B cell (primary cell): ENCODE measurements at regions not wholly inside any gene's neighbourhood (a gene's known extent, or its start where the extent isn't known, plus 50 kb on each side); places are given as distances from the start of the nearest gene placed in this dataset.

ENCODE experiments used
- ATAC-seq: fragments of 200-7000 bp; cut with Tn5 transposase; one replicate; pipeline ENCODE4 v1.10.0; 2021; ENCODE audit warnings: low read depth, mild to moderate bottlenecking, moderate number of reproducible peaks, moderate library complexity
- CTCF ChIA-PET: fragments of 350-600 bp; sonication (Branson Sonifier 250); formaldehyde crosslinking; loops from one replicate; lab custom pipeline; 2021; ENCODE audit warnings: antibody characterized with exemption, inconsistent platforms; lab: Charles Lee
- POLR2A ChIA-PET: fragments of 350-600 bp; sonication (Branson Sonifier 250); formaldehyde crosslinking; loops from one replicate; lab custom pipeline; 2021; ENCODE audit warnings: antibody characterized with exemption; lab: Charles Lee
- DNase-seq: peaks from one replicate; pipeline ENCODE4 v3.0.0; 2013
- H2AFZ ChIP-seq: 2 replicates; pipeline ENCODE4 v1.6.1; 2012; ENCODE audit warnings: mild to moderate bottlenecking, low read depth, low read length; ENCODE audit not compliant: insufficient read depth, poor library complexity, severe bottlenecking
- H3K27ac ChIP-seq, 2 donors: 1 replicate in 1 of 2; 2 replicates in 1 of 2; pipeline ENCODE4 v1.5.1; 2012 to 2013; ENCODE audit warnings: low read length in 2 of 2, mild to moderate bottlenecking in 2 of 2, moderate library complexity in 1 of 2
- H3K27me3 ChIP-seq, 4 experiments: fragments of 200-600 bp in 1 of 4; sonication (generic) in 1 of 4; replicated peaks in 1 of 4; 1 replicate in 2 of 4; 2 replicates in 2 of 4; pipeline versions ENCODE4 v1.6.1 to v1.7.0; 2013 to 2016; ENCODE audit warnings: low read length in 3 of 4, mild to moderate bottlenecking in 2 of 4, mixed read lengths in 1 of 4, moderate library complexity in 1 of 4; ENCODE audit not compliant: insufficient read depth in 4 of 4, control insufficient read depth in 3 of 4; ENCODE audit errors: control extremely low read depth in 1 of 4
- H3K36me3 ChIP-seq, 2 experiments: replicated peaks in 1 of 2; 1 replicate in 1 of 2; 2 replicates in 1 of 2; pipeline versions ENCODE4 v1.6.1 to v1.7.1; 2013; ENCODE audit warnings: low read length in 1 of 2; ENCODE audit not compliant: insufficient read depth in 2 of 2, control insufficient read depth in 1 of 2; ENCODE audit errors: control extremely low read depth in 1 of 2, extremely low read depth in 1 of 2
- H3K4me1 ChIP-seq, 2 donors: fragments of 200-600 bp in 1 of 2; sonication (generic) in 1 of 2; 1 replicate in 1 of 2; 2 replicates in 1 of 2; pipeline versions ENCODE4 v1.5.1 to v1.6.1; 2013 to 2017; ENCODE audit warnings: low read length in 2 of 2; ENCODE audit not compliant: control insufficient read depth in 2 of 2, insufficient read depth in 2 of 2
- H3K4me2 ChIP-seq: replicated peaks from 2 replicates; pipeline ENCODE3; 2012; ENCODE audit warnings: mild to moderate bottlenecking, low read depth, low read length; ENCODE audit not compliant: poor library complexity, severe bottlenecking
- H3K4me3 ChIP-seq, 5 experiments: fragments of 200-600 bp in 1 of 5; sonication (generic) in 1 of 5; 1 replicate in 3 of 5; 2 replicates in 2 of 5; pipeline versions ENCODE4 v1.5.1 to v1.7.0; 2011 to 2016; ENCODE audit warnings: low read length in 4 of 5, mild to moderate bottlenecking in 4 of 5, low read depth in 2 of 5, control low read depth in 1 of 5, moderate library complexity in 1 of 5; ENCODE audit not compliant: insufficient read depth in 1 of 5; ENCODE audit errors: control extremely low read depth in 1 of 5, extremely low read depth in 1 of 5
- H3K79me2 ChIP-seq: fragments of 200-600 bp; sonication (generic); one replicate; pipeline ENCODE4 v1.6.0; 2016; ENCODE audit warnings: low read length; ENCODE audit not compliant: control insufficient read depth, insufficient read depth
- H3K9ac ChIP-seq: fragments of 200-600 bp; sonication (generic); 2 replicates; pipeline ENCODE4 v1.6.1; 2017; ENCODE audit warnings: mild to moderate bottlenecking, low read length, moderate library complexity
- H3K9me3 ChIP-seq, 3 donors: one replicate each; pipeline versions ENCODE4 v1.6.1 to v1.7.1; 2013; ENCODE audit warnings: low read length in 2 of 3; ENCODE audit not compliant: control insufficient read depth in 2 of 3, insufficient read depth in 1 of 3; ENCODE audit errors: control extremely low read depth in 1 of 3
- H4K20me1 ChIP-seq: 2 replicates; pipeline ENCODE4 v1.6.0; 2012; ENCODE audit warnings: mild to moderate bottlenecking, low read length; ENCODE audit not compliant: insufficient read depth, control insufficient read depth, poor library complexity, severe bottlenecking
- H3K27ac Mint-ChIP-seq: one replicate; pipeline ENCODE4 v1.8.0; 2021; ENCODE audit warnings: mixed read lengths
- H3K27me3 Mint-ChIP-seq: one replicate; pipeline ENCODE4 v1.8.0; 2021; ENCODE audit warnings: mixed read lengths
- H3K4me1 Mint-ChIP-seq: one replicate; pipeline ENCODE4 v1.8.0; 2021; ENCODE audit warnings: mixed read lengths
- H3K4me3 Mint-ChIP-seq: one replicate; pipeline ENCODE4 v1.8.0; 2021; ENCODE audit warnings: mixed read lengths
- H3K9me3 Mint-ChIP-seq: one replicate; pipeline ENCODE4 v1.8.0; 2022; ENCODE audit warnings: mixed read lengths; ENCODE audit not compliant: insufficient read depth
- CTCF ChIP-seq: fragments of 200-600 bp; IDR thresholded peaks from one replicate; pipeline ENCODE4 v1.8.0; 2022; ENCODE audit warnings: antibody characterized with exemption, mild to moderate bottlenecking
- EZH2 ChIP-seq: IDR thresholded peaks from 2 replicates; pipeline ENCODE4 v1.6.1; 2012; ENCODE audit warnings: borderline replicate concordance, low read depth, mild to moderate bottlenecking, moderate library complexity, low read length; ENCODE audit not compliant: insufficient read depth, poor library complexity, severe bottlenecking
- WGBS: methylation state at CpG from one replicate; pipeline ENCODE4 v1.1.5; 2013; ENCODE audit warnings: missing lambda C conversion rate; ENCODE audit not compliant: insufficient coverage; 5-methylcytosine and 5-hydroxymethylcytosine counted together
- intact Hi-C: fragments of 100-400 bp; cut with micrococcal nuclease; formaldehyde crosslinking; loops from one replicate; pipeline ENCODE4 v1.10.0; 2022

GRCh38 chr2:219704878-219705277 is 77.4 kb downstream of the SLC4A3 start:
- Histone ChIP-seq H3K4me3 (no peak overlapping the region), H3K4me2 (no peak overlapping the region), H2AFZ (no peak overlapping the region), H3K9ac (no peak overlapping the region), H3K9me3 (no peaks in the 10 kb centered on the region), H4K20me1 (no peaks in the 10 kb centered on the region), H3K36me3 (no peaks in the 10 kb centered on the region), H3K79me2 (no peaks in the 10 kb centered on the region), H3K4me1 (no peaks in the 10 kb centered on the region), H3K27ac (no peak overlapping the region), H3K27me3 (peaks cover 0 to 14% (median 0%) of the 10 kb centered on the region in 4 experiments)
- intact Hi-C loops = no loop called here
- ChIA-PET CTCF (no interaction called here), POLR2A (no interaction called here)
- Mint-ChIP-seq H3K9me3 (no peaks in the 10 kb centered on the region), H3K4me3 (no peak overlapping the region), H3K27me3 (peaks cover 42% of the 10 kb centered on the region), H3K27ac (no peak overlapping the region), H3K4me1 (no peaks in the 10 kb centered on the region)
- WGBS = 85% methylated on average over 2 of the region's 2 CpGs
- ATAC-seq (no peak), DNase-seq (no peak)
- TF ChIP-seq CTCF (no peak), EZH2 (no peak)

DNA sequence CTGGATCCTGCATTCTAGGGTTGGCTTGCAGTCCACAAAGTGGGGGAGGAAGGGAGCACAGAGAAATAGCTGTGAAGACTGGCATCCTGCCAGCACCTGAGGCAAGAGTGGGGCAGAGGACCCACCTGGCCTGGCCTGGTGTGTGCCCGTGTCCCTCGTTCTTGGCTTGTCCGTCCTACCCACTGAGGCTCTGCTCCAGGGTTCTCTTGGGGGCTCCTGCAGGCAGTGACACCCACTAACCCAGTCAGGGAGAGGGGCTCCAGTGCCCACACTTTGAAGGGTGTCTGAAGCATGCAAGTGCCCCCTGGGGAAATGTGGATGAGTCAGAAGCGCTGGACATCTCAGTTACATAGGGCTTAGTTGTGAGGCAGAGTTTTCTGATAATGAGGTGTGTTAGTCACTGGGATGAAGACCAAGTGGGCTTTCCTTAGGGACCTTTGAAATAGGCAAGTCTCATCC is 79.4 kb downstream of the SLC4A3 start:
- no peaks in the 10 kb centered on the region for H3K4me1 Mint-ChIP-seq
- CTCF ChIA-PET = no interaction called here
- H3K4me2 ChIP-seq = no peak overlapping the region
- H2AFZ ChIP-seq = no peak overlapping the region
- DNase-seq (no peak), ATAC-seq (no peak)
- H3K4me3 ChIP-seq = no peak overlapping the region
- H3K4me1 ChIP-seq = no peaks in the 10 kb centered on the region
- H3K27ac ChIP-seq = no peak overlapping the region
- H3K27me3 ChIP-seq = peaks cover 0 to 20% (median 0%) of the 10 kb centered on the region in 4 experiments
- H3K9me3 ChIP-seq = peaks cover 0 to 1% (median 0%) of the 10 kb centered on the region in 3 donors
- H3K27ac Mint-ChIP-seq = no peak overlapping the region
- H3K9ac ChIP-seq = no peak overlapping the region
- H3K79me2 ChIP-seq = no peaks in the 10 kb centered on the region
- H3K27me3 Mint-ChIP-seq = peaks cover 39% of the 10 kb centered on the region
- WGBS = 88% methylated on average over 4 of the region's 4 CpGs
- H3K9me3 Mint-ChIP-seq = no peaks in the 10 kb centered on the region
- no peak for TF ChIP-seq CTCF
- TF ChIP-seq EZH2 = no peak
- H4K20me1 ChIP-seq = no peaks in the 10 kb centered on the region
- H3K36me3 ChIP-seq = no peaks in the 10 kb centered on the region
- POLR2A ChIA-PET = no interaction called here
- intact Hi-C loops = no loop called here
- no peak overlapping the region for H3K4me3 Mint-ChIP-seq
